ENCODE measurements at regions not wholly inside any gene's neighbourhood (a gene's known extent, or its start where the extent isn't known, plus 50 kb on each side); places are given as distances from the start of the nearest gene placed in this dataset.
"Not testable (repeated sequence)": the region's sequence is repeated elsewhere in the genome, so short reads cannot be mapped to it uniquely, and the experiment has no call there.

GRCh38 chr1:60847855-60848582 lies 234.3 kb upstream of the NFIA start:
- DNase-seq (ENCODE audit: missing footprints): no peak
- ATAC-seq: no peak
- intact Hi-C loops (cut with DNase I): no loop called here

- intact Hi-C loops (cut with DNase I): no loop called here
- DNase-seq (ENCODE audit: missing footprints): no peak
- ATAC-seq: no peak
Measured at GRCh38 chr1:60847391-60847790, 235.0 kb upstream of the NFIA start.

GRCh38 chr1:60845659-60846058 lies 236.7 kb upstream of the NFIA start:
- intact Hi-C loops (cut with DNase I); DNase-seq (ENCODE audit: missing footprints); ATAC-seq: not testable (repeated sequence)

GRCh38 chr1:60842304-60842703 lies 240.1 kb upstream of the NFIA start:
- intact Hi-C loops (cut with DNase I): no loop called here
- ATAC-seq (no peak), DNase-seq (ENCODE audit: missing footprints) (no peak)

- DNase-seq (ENCODE audit: missing footprints) (no peak), ATAC-seq (no peak)
- intact Hi-C loops (cut with DNase I): no loop called here
Measured at GRCh38 chr1:60841116-60842046, 241.0 kb upstream of the NFIA start.

- intact Hi-C loops (cut with DNase I); DNase-seq (ENCODE audit: missing footprints); ATAC-seq: not testable (repeated sequence)
Measured at GRCh38 chr1:60840476-60840875, 241.9 kb upstream of the NFIA start.

- DNase-seq (ENCODE audit: missing footprints) (no peak), ATAC-seq (no peak)
- intact Hi-C loops (cut with DNase I): no loop called here
Measured at GRCh38 chr1:60835649-60836048, 246.7 kb upstream of the NFIA start.

GRCh38 chr1:60833173-60833572 lies 249.2 kb upstream of the NFIA start:
- intact Hi-C loops (cut with DNase I): no loop called here

GRCh38 chr1:60832367-60832766 lies 250.0 kb upstream of the NFIA start:
- ATAC-seq: no peak

More at GRCh38 chr1:60833173-60833572, 249.2 kb upstream of the NFIA start:
- no peak for DNase-seq (ENCODE audit: missing footprints)
- peak; percentile 69 for ATAC-seq

GRCh38 chr1:60831780-60832179 lies 250.6 kb upstream of the NFIA start:
- ATAC-seq (no peak), DNase-seq (ENCODE audit: missing footprints) (no peak)
- intact Hi-C loops (cut with DNase I): no loop called here

More at GRCh38 chr1:60832367-60832766, 250.0 kb upstream of the NFIA start:
- DNase-seq (ENCODE audit: missing footprints): no peak
- intact Hi-C loops (cut with DNase I): no loop called here

GRCh38 chr1:60828944-60829343 lies 253.4 kb upstream of the NFIA start:
- ATAC-seq (no peak), DNase-seq (ENCODE audit: missing footprints) (no peak)
- intact Hi-C loops (cut with DNase I): no loop called here

- intact Hi-C loops (cut with DNase I): no loop called here
- ATAC-seq (no peak), DNase-seq (ENCODE audit: missing footprints) (no peak)
Measured at GRCh38 chr1:60826320-60827094, 255.9 kb upstream of the NFIA start.

GRCh38 chr1:60825593-60825992 lies 256.8 kb upstream of the NFIA start:
- no peak for ATAC-seq
- intact Hi-C loops (cut with DNase I): no loop called here
- no peak for DNase-seq (ENCODE audit: missing footprints)

- intact Hi-C loops (cut with DNase I): no loop called here
- ATAC-seq: no peak
Measured at GRCh38 chr1:60823151-60823550, 259.2 kb upstream of the NFIA start.

GRCh38 chr1:60822252-60822651 lies 260.1 kb upstream of the NFIA start:
- ATAC-seq: no peak
- no peak for DNase-seq (ENCODE audit: missing footprints)
- intact Hi-C loops (cut with DNase I): no loop called here

More at GRCh38 chr1:60823151-60823550, 259.2 kb upstream of the NFIA start:
- DNase-seq (ENCODE audit: missing footprints): no peak

- ATAC-seq: no peak
- intact Hi-C loops (cut with DNase I): no loop called here
Measured at GRCh38 chr1:60821156-60821555, 261.2 kb upstream of the NFIA start.

GRCh38 chr1:60818969-60819701 lies 263.2 kb upstream of the NFIA start:
- DNase-seq (ENCODE audit: missing footprints) (no peak), ATAC-seq (no peak)
- intact Hi-C loops (cut with DNase I): no loop called here

More at GRCh38 chr1:60821156-60821555, 261.2 kb upstream of the NFIA start:
- DNase-seq (ENCODE audit: missing footprints): no peak

- ATAC-seq: no peak
Measured at GRCh38 chr1:60813071-60813470, 269.3 kb upstream of the NFIA start.

More at GRCh38 chr1:60813071-60813470, 269.3 kb upstream of the NFIA start:
- intact Hi-C loops (cut with DNase I): no loop called here
- DNase-seq (ENCODE audit: missing footprints): no peak

Data from Right ventricle myocardium inferior (tissue), 1 donor.